ENCODE measurements at regions not wholly inside any gene's neighbourhood (a gene's known extent, or its start where the extent isn't known, plus 50 kb on each side); places are given as distances from the start of the nearest gene placed in this dataset.

- Mint-ChIP-seq H3K4me3 (no peak overlapping the region), H3K27me3 (ENCODE audit: low read depth in 3 of 3) (peaks cover 0 to 4% (median 2%) of the 10 kb centered on the region in 3 donors), H3K36me3 (no peaks in the 10 kb centered on the region), H3K9me3 (peaks cover 0 to 5% (median under 1%) of the 10 kb centered on the region in 7 donors), H3K27ac (no peak overlapping the region), H3K4me1 (peaks cover 4% of the 10 kb centered on the region)
- H3K79me2 ChIP-seq (ENCODE audit: insufficient read depth, low read length), result no peaks in the 10 kb centered on the region
- DNase-seq, result no peak
- H3K27ac ChIP-seq (ENCODE audit: low read depth in 1 of 2, low read length in 2 of 2), result no peak overlapping the region
- H3K4me3 ChIP-seq (replicated peaks in 1 of 3; ENCODE audit: low read depth in 2 of 3, low read length in 3 of 3), result no peak overlapping the region
- no peak for TF ChIP-seq CTCF (IDR thresholded peaks at IDR 0.05)
- WGBS (ENCODE audit: insufficient coverage), result no CpG with 5 or more reads among the region's 5 CpGs
- H4K20me1 ChIP-seq (ENCODE audit: insufficient read depth, low read length), result no peaks in the 10 kb centered on the region
- H2AFZ ChIP-seq (ENCODE audit: insufficient read depth, low read depth, low read length, poor library complexity, severe bottlenecking), result no peak overlapping the region
- H3K9ac ChIP-seq (ENCODE audit: insufficient read depth, low read length, poor library complexity, severe bottlenecking), result no peak overlapping the region
- H3K4me2 ChIP-seq (replicated peaks; ENCODE audit: extremely low read depth, low read length, poor library complexity, severe bottlenecking), result no peak overlapping the region
- H3K4me1 ChIP-seq (ENCODE audit: control insufficient read depth in 1 of 2, insufficient read depth in 2 of 2, low read length in 2 of 2), result no peaks in the 10 kb centered on the region
- H3K27me3 ChIP-seq (ENCODE audit: control insufficient read depth in 2 of 2, insufficient read depth in 2 of 2, low read length in 2 of 2), result no peaks in the 10 kb centered on the region
- intact Hi-C loops (cut with micrococcal nuclease), result no loop called here
- peaks cover 0 to under 1% of the 10 kb centered on the region in 2 donors for H3K9me3 ChIP-seq (replicated peaks in 1 of 2; ENCODE audit: control insufficient read depth in 1 of 2, insufficient read depth in 1 of 2, low read length in 2 of 2)
- H3K36me3 ChIP-seq (replicated peaks in 1 of 2; ENCODE audit: control insufficient read depth in 1 of 2, insufficient read depth in 2 of 2, low read length in 2 of 2), result no peaks in the 10 kb centered on the region
Observed at GRCh38 chr5:53418826-53419658, 61.4 kb upstream of the FST start.

- Histone ChIP-seq H3K9ac (ENCODE audit: insufficient read depth, low read length, poor library complexity, severe bottlenecking) (no peak overlapping the region), H3K4me3 (replicated peaks in 1 of 3; ENCODE audit: low read depth in 2 of 3, low read length in 3 of 3) (no peak overlapping the region), H2AFZ (ENCODE audit: insufficient read depth, low read depth, low read length, poor library complexity, severe bottlenecking) (no peak overlapping the region), H3K4me2 (replicated peaks; ENCODE audit: extremely low read depth, low read length, poor library complexity, severe bottlenecking) (no peak overlapping the region), H3K27me3 (ENCODE audit: control insufficient read depth in 2 of 2, insufficient read depth in 2 of 2, low read length in 2 of 2) (no peaks in the 10 kb centered on the region), H3K79me2 (ENCODE audit: insufficient read depth, low read length) (no peaks in the 10 kb centered on the region), H4K20me1 (ENCODE audit: insufficient read depth, low read length) (no peaks in the 10 kb centered on the region), H3K9me3 (replicated peaks in 1 of 2; ENCODE audit: control insufficient read depth in 1 of 2, insufficient read depth in 1 of 2, low read length in 2 of 2) (no peaks in the 10 kb centered on the region), H3K36me3 (replicated peaks in 1 of 2; ENCODE audit: control insufficient read depth in 1 of 2, insufficient read depth in 2 of 2, low read length in 2 of 2) (no peaks in the 10 kb centered on the region), H3K27ac (ENCODE audit: low read depth in 1 of 2, low read length in 2 of 2) (no peak overlapping the region), H3K4me1 (ENCODE audit: control insufficient read depth in 1 of 2, insufficient read depth in 2 of 2, low read length in 2 of 2) (no peaks in the 10 kb centered on the region)
- Mint-ChIP-seq H3K27ac (no peak overlapping the region), H3K27me3 (ENCODE audit: low read depth in 3 of 3) (peaks cover 0 to 4% (median 2%) of the 10 kb centered on the region in 3 donors), H3K36me3 (no peaks in the 10 kb centered on the region), H3K9me3 (no peaks in the 10 kb centered on the region), H3K4me1 (peaks cover 4% of the 10 kb centered on the region), H3K4me3 (no peak overlapping the region)
- no peak for TF ChIP-seq CTCF (IDR thresholded peaks at IDR 0.05)
- no peak for DNase-seq
- WGBS (ENCODE audit: insufficient coverage), result 83% methylated on average over 1 of the region's 3 CpGs
- intact Hi-C loops (cut with micrococcal nuclease), result no loop called here
Observed at GRCh38 chr5:53422539-53422938, 57.9 kb upstream of the FST start.

Measured in CD14-positive monocyte (primary cell).